Activated CD8-positive, alpha-beta memory T cell treated with anti-CD3 and anti-CD28 coated beads for 36 hours (primary cell): ENCODE measurements at regions not wholly inside any gene's neighbourhood (a gene's known extent, or its start where the extent isn't known, plus 50 kb on each side); places are given as distances from the start of the nearest gene placed in this dataset.
"Not testable (repeated sequence)": the region's sequence is repeated elsewhere in the genome, so short reads cannot be mapped to it uniquely, and the experiment has no call there.

Experiments used
- CTCF ChIA-PET: fragments of 350-600 bp; sonication (Branson Sonifier 250); formaldehyde crosslinking; loops from one replicate; lab custom pipeline; 2021; ENCODE audit warnings: antibody characterized with exemption; lab: Charles Lee
- POLR2A ChIA-PET: fragments of 350-600 bp; sonication (Branson Sonifier 250); formaldehyde crosslinking; loops from one replicate; lab custom pipeline; 2021; ENCODE audit warnings: antibody characterized with exemption; lab: Charles Lee

- POLR2A ChIA-PET: no interaction called here
- CTCF ChIA-PET: no interaction called here
Observed at GRCh38 chr11:21625982-21626381, 566.9 kb upstream of the ANO5 start.

GRCh38 chr11:21628641-21629040 is 564.2 kb upstream of the ANO5 start:
- ChIA-PET POLR2A (no interaction called here), CTCF (no interaction called here)

- POLR2A ChIA-PET: no interaction called here
- CTCF ChIA-PET: no interaction called here
Observed at GRCh38 chr11:21630934-21631478, 561.9 kb upstream of the ANO5 start.

GRCh38 chr11:21631991-21632390 is 560.9 kb upstream of the ANO5 start:
- CTCF ChIA-PET: no interaction called here
- POLR2A ChIA-PET: no interaction called here

- POLR2A ChIA-PET: no interaction called here
- CTCF ChIA-PET: no interaction called here
Observed at GRCh38 chr11:21634491-21634890, 558.4 kb upstream of the ANO5 start.

- POLR2A ChIA-PET: no interaction called here
Observed at GRCh38 chr11:21634956-21635355, 557.9 kb upstream of the ANO5 start.

GRCh38 chr11:21635394-21636145 is 557.3 kb upstream of the ANO5 start:
- CTCF ChIA-PET: no interaction called here
- POLR2A ChIA-PET: no interaction called here

More at GRCh38 chr11:21634956-21635355, 557.9 kb upstream of the ANO5 start:
- CTCF ChIA-PET: no interaction called here

- ChIA-PET CTCF (no interaction called here), POLR2A (no interaction called here)
Observed at GRCh38 chr11:21636561-21636960, 556.3 kb upstream of the ANO5 start.

- POLR2A ChIA-PET: no interaction called here
- CTCF ChIA-PET: no interaction called here
Observed at GRCh38 chr11:21640491-21640890, 552.4 kb upstream of the ANO5 start.

- ChIA-PET POLR2A (no interaction called here), CTCF (no interaction called here)
Observed at GRCh38 chr11:21641869-21642268, 551.0 kb upstream of the ANO5 start.

- ChIA-PET POLR2A (no interaction called here), CTCF (no interaction called here)
Observed at GRCh38 chr11:21646351-21646750, 546.5 kb upstream of the ANO5 start.

GRCh38 chr11:21650961-21651360 is 541.9 kb upstream of the ANO5 start:
- ChIA-PET CTCF (no interaction called here), POLR2A (no interaction called here)

GRCh38 chr11:21653951-21654421 is 538.9 kb upstream of the ANO5 start:
- POLR2A ChIA-PET: no interaction called here
- CTCF ChIA-PET: no interaction called here

- ChIA-PET CTCF (no interaction called here), POLR2A (no interaction called here)
Observed at GRCh38 chr11:21656065-21656464, 536.8 kb upstream of the ANO5 start.

- CTCF ChIA-PET: no interaction called here
- POLR2A ChIA-PET: no interaction called here
Observed at GRCh38 chr11:21658654-21659193, 534.2 kb upstream of the ANO5 start.

- CTCF ChIA-PET, POLR2A ChIA-PET: not testable (repeated sequence)
Observed at GRCh38 chr11:21659377-21659776, 533.5 kb upstream of the ANO5 start.

GRCh38 chr11:21659961-21660360 is 532.9 kb upstream of the ANO5 start:
- ChIA-PET CTCF (no interaction called here), POLR2A (no interaction called here)

- CTCF ChIA-PET: no interaction called here
- POLR2A ChIA-PET: no interaction called here
Observed at GRCh38 chr11:21675049-21675616, 517.8 kb upstream of the ANO5 start.

GRCh38 chr11:21687643-21688042 is 505.2 kb upstream of the ANO5 start:
- CTCF ChIA-PET: no interaction called here

GRCh38 chr11:21704539-21704938 is 488.3 kb upstream of the ANO5 start:
- ChIA-PET CTCF (no interaction called here), POLR2A (no interaction called here)

More at GRCh38 chr11:21687643-21688042, 505.2 kb upstream of the ANO5 start:
- POLR2A ChIA-PET: no interaction called here
